ENCODE measurements at regions not wholly inside any gene's neighbourhood (a gene's known extent, or its start where the extent isn't known, plus 50 kb on each side); places are given as distances from the start of the nearest gene placed in this dataset.
"Not testable (repeated sequence)": the region's sequence is repeated elsewhere in the genome, so short reads cannot be mapped to it uniquely, and the experiment has no call there.

DNA sequence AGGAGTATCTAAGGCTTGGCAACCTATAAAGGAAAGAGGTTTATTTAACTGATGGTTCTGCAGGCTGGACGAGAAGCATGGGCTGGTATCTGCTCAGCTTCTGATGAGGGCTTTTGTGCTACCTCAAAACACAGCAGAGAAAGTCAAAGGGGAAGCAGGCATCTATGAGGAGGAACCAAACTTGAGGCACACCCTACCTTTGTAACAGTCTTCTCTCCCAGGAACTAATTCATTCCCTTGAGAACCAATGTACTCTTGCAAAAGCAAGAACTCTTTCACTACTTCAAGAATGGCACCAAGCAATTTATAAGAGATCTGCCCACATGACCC, 109.0 kb downstream of the CGGBP1 start:
- DNase-seq (no peak), FAIRE-seq (no peak), ATAC-seq (no peak)
- Histone ChIP-seq H3K36me3 (no peaks in the 10 kb centered on the region), H3K27me3 (no peaks in the 10 kb centered on the region), H3K9me3 (no peaks in the 10 kb centered on the region), H3K4me3 (no peak overlapping the region), H3K27ac (no peak overlapping the region), H3K4me1 (no peaks in the 10 kb centered on the region)
- no peak for TF ChIP-seq CTCF (IDR thresholded peaks at IDR 0.05)
- intact Hi-C loops (cut with DNase I), result no loop called here
- WGBS, 2 donors, result 19 to 52% methylated on average over 1 of the region's 1 CpG

DNA sequence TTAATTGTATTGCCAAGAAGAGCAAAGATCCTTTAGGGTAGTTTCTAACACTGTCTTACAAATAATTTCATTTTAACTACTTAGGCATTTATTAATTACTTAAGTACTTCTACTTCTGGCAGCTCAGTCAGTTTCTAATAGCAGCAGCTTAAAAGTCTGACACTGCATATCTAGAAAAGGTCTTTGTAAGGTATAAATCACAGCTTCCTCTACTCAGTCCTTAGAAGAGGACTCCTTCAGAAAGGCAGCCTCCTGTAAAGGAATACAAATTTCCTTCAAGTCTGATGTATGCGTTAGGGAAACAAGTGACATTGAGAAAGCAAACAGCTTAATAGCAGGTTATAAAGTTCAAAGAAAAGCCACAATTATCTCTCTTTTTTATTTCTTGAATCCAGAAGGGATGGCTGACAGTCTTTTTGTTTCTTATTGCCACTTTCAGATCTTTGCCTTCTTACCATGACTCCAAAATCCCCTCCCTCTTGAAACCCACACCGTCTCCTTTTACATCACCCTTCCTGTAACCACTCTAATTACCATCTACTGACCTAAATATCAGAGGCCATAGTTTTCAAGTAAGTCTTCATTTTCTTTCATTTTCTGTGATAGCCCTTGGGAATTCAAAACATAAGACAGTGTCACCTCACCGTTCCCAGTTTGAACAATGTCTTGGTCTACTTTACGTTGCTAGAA, 109.5 kb downstream of the CGGBP1 start:
- DNase-seq (no peak), FAIRE-seq (no peak), ATAC-seq (no peak)
- 76 to 77% methylated on average over 4 of the region's 4 CpGs for WGBS, 2 donors
- no peak for TF ChIP-seq CTCF (IDR thresholded peaks at IDR 0.05)
- no peaks in the 10 kb centered on the region for H3K4me1 ChIP-seq
- H3K4me3 ChIP-seq, result no peak overlapping the region
- intact Hi-C loops (cut with DNase I), result no loop called here
- no peaks in the 10 kb centered on the region for H3K36me3 ChIP-seq
- H3K27ac ChIP-seq, result no peak overlapping the region
- no peaks in the 10 kb centered on the region for H3K9me3 ChIP-seq
- H3K27me3 ChIP-seq, result no peaks in the 10 kb centered on the region

DNA sequence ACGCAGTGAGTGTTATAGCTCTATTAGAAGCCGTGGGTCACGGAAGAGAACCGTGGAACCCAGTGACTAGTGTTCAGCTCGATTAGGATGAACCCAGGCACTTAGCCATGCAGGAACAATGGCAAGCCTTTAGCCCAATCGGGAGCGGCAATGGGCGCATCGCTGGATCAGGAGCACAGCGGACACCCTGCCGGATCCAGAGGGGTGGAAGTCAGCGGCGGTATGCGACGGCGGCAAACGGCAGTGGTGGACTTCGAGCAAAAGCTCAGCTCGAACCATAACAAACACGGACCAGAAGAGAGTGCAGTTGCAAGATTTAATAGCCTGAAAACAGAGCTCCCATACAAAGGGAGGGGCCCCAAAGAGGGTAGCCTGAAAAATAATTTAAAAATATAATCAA, 112.8 kb downstream of the CGGBP1 start:
- H3K4me3 ChIP-seq; H3K27ac ChIP-seq; H3K4me1 ChIP-seq; ATAC-seq; H3K9me3 ChIP-seq; FAIRE-seq; H3K27me3 ChIP-seq; intact Hi-C loops (cut with DNase I); H3K36me3 ChIP-seq: not testable (repeated sequence)
- DNase-seq, result peak in 1 of 6 donors; percentile 36
- 90 to 94% methylated on average over 20 of the region's 20 CpGs for WGBS, 2 donors

GRCh38 chr3:87942256-87942655, 116.5 kb downstream of the CGGBP1 start:
- H3K4me1 ChIP-seq; H3K9me3 ChIP-seq; intact Hi-C loops (cut with DNase I); H3K36me3 ChIP-seq; ATAC-seq; H3K4me3 ChIP-seq; FAIRE-seq; H3K27ac ChIP-seq; H3K27me3 ChIP-seq: not testable (repeated sequence)
- 92 to 93% methylated on average over 8 of the region's 8 CpGs for WGBS, 2 donors
- peak in 1 of 6 donors; percentile 28 for DNase-seq

GRCh38 chr3:87924485-87924884, 134.3 kb downstream of the CGGBP1 start:
- no peaks in the 10 kb centered on the region for H3K27me3 ChIP-seq
- FAIRE-seq (no peak), ATAC-seq (no peak), DNase-seq (no peak)
- intact Hi-C loops (cut with DNase I), result no loop called here
- H3K4me1 ChIP-seq, result no peaks in the 10 kb centered on the region
- no peaks in the 10 kb centered on the region for H3K36me3 ChIP-seq
- H3K27ac ChIP-seq, result no peak overlapping the region
- no peak overlapping the region for H3K4me3 ChIP-seq
- no peaks in the 10 kb centered on the region for H3K9me3 ChIP-seq
- TF ChIP-seq CTCF (IDR thresholded peaks at IDR 0.05), result no peak
- 65 to 67% methylated on average over 1 of the region's 1 CpG for WGBS, 2 donors

GRCh38 chr3:87920549-87920948, 138.3 kb downstream of the CGGBP1 start:
- Histone ChIP-seq H3K27me3 (no peaks in the 10 kb centered on the region), H3K4me1 (no peaks in the 10 kb centered on the region), H3K9me3 (no peaks in the 10 kb centered on the region), H3K36me3 (no peaks in the 10 kb centered on the region), H3K4me3 (no peak overlapping the region), H3K27ac (no peak overlapping the region)
- WGBS, 2 donors, result 36 to 63% methylated on average over 1 of the region's 1 CpG
- DNase-seq, result no peak
- FAIRE-seq, result no peak
- ATAC-seq, result no peak
- no peak for TF ChIP-seq CTCF (IDR thresholded peaks at IDR 0.05)
- intact Hi-C loops (cut with DNase I), result no loop called here

All from pancreas (tissue), 10 donors.